Stimulated activated CD4-positive, alpha-beta T cell treated with anti-CD3 and anti-CD28 coated beads, Interleukin-1b, Interleukin-23, amount 100 ng/mL, for 48 hours (primary cell): ENCODE measurements at regions not wholly inside any gene's neighbourhood (a gene's known extent, or its start where the extent isn't known, plus 50 kb on each side); places are given as distances from the start of the nearest gene placed in this dataset.
"Not testable (repeated sequence)": the region's sequence is repeated elsewhere in the genome, so short reads cannot be mapped to it uniquely, and the experiment has no call there.

ENCODE experiments used
- DNase-seq: peaks from one replicate; pipeline ENCODE4 v3.0.0-alpha.2; 2020

GRCh38 chr12:76176940-76177339 lies 92.5 kb upstream of the NAP1L1 start:
- DNase-seq: no peak

DNA sequence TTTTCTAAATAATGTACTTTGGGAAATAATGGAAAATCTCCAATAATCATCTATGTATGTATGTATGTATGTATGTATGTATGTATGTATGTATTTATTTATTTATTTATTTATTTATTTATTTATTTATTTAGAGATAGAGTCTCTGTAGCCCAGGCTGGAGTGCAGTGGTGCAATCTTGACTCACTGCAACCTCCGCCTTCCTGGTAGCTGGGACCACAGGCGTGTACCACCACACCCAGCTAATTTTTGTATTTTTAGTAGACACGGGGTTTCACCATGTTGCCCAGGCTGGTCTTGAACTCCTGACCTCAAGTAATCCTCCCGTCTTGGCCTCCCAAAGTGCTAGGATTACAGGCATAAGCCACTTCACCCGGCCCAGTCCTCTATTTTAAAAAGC lies 91.5 kb upstream of the NAP1L1 start:
- not testable (repeated sequence) for DNase-seq

- no peak for DNase-seq
Measured at GRCh38 chr12:76173756-76174155, 89.3 kb upstream of the NAP1L1 start.

- DNase-seq: peak; percentile 87
Measured at GRCh38 chr12:76158518-76159321, 74.2 kb upstream of the NAP1L1 start.

DNA sequence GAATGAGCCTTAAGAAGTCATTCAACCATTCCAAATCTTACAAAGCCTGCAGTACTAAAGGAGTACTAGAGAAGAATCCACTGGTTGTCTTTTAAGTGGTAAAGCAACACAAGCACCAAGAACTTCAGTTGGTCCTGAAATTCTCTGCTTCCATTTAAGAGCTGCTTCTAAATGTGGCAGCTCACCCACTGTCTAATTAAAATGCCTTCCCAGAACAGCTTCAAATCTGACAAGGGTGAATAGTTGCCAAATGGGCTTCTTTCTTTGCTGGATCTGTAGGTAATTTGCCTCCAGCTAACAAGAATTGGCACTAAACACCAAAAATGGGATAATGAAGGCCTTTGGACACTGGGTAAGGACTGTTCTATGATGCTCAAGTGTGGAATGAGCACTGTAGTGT lies 72.2 kb upstream of the NAP1L1 start:
- no peak for DNase-seq

DNA sequence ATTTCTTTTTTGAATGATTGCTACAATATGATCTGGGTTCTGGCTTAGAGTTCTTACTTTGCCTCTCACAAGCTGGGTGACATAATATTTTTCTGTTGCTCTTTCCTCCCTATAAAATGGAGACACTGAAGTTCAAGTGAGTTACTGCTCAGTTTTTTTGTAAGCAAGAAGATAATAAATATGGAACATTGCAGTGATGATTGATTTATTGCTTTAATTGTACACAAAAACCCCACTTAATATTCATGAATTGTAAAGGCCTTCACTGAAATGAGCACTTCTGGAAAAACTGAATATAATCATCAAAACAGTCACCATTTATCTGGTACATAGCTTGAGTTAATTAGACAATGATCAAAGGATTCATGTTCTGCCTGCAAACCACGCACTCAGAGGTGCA lies 71.8 kb upstream of the NAP1L1 start:
- no peak for DNase-seq

DNA sequence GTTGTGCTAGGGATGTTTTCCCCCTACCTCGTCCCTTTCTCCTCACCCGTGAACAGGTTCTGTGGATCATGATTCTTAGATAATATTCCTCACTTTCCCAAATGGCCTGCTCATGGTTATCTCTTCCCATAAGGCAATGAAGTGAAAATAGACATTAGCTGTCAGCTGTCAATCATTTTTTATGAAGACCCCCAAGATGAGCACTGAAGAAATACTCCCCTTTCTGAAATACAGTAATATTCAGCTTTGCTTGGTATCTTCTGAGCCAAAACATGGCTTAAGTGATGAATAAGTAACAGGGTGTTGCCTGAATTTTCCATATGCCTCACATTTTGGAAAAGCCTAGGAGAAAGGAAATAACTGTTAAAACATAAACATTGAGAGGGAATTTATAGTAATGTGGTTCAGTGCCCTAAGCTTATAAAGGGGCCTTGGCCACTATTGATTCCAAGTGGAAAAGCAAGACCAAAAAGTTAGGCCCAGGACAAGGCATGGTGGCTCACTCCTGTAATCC lies 70.7 kb upstream of the NAP1L1 start:
- DNase-seq: no peak

DNA sequence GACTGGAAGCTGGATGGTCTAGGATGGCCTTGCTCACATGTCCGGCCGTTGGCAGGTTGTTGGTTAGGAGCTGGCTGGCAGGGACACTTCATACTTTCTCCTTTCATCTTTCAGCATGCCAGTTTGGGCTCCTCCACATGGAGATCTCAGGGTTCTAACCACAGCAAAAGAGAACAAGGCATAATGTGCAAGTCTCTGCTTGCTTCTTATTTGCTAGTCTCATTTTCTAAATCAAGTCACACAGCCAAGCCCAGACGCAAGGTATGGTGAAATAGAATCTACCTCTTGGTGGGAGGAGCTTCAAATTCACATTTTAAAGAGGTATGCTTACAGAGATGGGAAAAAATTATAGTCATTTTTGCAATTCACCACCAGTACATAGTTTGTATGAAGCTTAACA lies 69.1 kb upstream of the NAP1L1 start:
- DNase-seq: no peak

DNA sequence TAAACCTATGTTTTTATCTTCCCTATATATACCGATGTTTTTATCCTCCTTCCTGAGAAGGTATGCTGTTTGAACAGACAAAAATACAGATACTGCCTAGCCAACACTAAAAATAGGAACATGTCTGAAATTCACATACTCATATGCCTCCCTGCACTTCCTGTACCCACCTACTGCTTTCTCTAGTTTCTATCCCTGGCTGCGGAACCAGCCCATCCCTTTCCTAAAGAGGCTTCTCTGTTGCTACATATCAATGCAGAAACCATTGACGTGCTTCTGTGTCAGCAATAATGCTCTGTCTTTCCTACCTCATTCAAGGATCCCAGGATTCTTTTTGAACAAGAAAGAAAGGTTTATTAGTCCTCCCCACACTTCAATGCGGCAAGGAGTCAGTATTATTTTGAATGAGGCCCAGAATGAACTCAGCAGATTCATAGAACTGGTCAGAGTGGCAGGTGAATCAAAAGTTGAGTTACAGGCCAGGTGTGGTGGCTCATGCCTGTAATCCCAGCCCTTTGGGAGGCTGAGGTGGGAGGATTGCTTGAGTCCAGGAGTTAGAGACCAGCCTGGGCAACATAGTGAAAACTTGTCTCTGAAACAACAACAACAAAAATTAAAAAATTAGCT lies 67.8 kb upstream of the NAP1L1 start:
- DNase-seq: no peak

GRCh38 chr12:76144245-76144549 lies 59.7 kb upstream of the NAP1L1 start:
- DNase-seq: no peak

GRCh38 chr12:76143343-76144244 lies 59.1 kb upstream of the NAP1L1 start:
- no peak for DNase-seq

DNA sequence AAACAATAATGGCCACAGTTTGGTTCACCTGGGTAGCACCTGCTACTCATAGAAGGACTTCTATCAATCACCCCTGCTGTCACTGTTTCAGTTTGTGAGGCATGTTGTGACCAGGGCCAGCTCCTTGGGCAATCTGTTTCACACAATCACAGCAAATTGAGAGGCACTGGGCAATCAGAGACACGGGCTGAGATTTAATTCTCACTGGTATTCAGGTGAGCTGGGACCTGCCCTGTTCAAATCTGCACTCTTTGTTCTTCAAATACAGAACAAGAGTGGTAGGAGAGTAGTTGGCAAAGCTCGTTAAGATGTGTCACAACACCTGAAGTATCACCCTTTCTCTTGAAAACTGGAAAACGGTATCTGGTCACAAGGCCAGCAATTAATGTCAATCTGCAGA lies 57.8 kb upstream of the NAP1L1 start:
- no peak for DNase-seq

GRCh38 chr12:76138656-76139055 lies 54.2 kb upstream of the NAP1L1 start:
- no peak for DNase-seq

- DNase-seq: no peak
Measured at GRCh38 chr12:76137606-76138005, 53.1 kb upstream of the NAP1L1 start.

DNA sequence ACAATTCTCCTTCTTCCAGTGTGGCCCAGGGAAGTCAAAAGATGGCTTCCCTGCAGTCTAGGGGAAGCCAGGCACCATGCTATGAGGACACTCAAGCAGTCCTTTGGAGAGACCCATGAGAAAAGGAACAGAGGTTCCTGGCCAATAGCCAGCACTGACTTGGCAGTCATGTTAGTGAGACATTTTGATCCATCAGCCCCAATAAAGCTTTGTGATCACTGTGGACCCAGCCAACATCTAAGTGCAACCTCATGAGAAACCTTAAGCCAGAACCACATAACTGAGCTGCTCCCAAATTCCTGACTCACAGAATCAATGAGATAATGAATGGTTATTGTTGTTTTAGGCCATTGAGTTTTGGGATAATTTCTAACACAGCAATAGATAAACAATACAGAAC lies 51.0 kb upstream of the NAP1L1 start:
- no peak for DNase-seq
